PFSK-1 (cell line): ENCODE measurements at regions not wholly inside any gene's neighbourhood (a gene's known extent, or its start where the extent isn't known, plus 50 kb on each side); places are given as distances from the start of the nearest gene placed in this dataset.

ENCODE experiments used
- FOXP2 ChIP-seq: optimal IDR thresholded peaks from 2 replicates; pipeline ENCODE3; 2011; ENCODE audit warnings: borderline replicate concordance, control low read depth, inconsistent platforms; ENCODE audit not compliant: insufficient read depth; ENCODE audit errors: extremely low read length, extremely low read depth
- POLR2AphosphoS5 ChIP-seq: IDR thresholded peaks from 2 replicates; pipeline ENCODE4 v1.6.1; 2012; ENCODE audit warnings: low read depth, mild to moderate bottlenecking, control low read depth, low read length, moderate library complexity
- REST ChIP-seq, 2 experiments: IDR thresholded peaks; 2 replicates each; pipeline versions ENCODE4 v1.6.1 to v1.8.0; 2011 to 2012; ENCODE audit warnings: low read depth in 2 of 2, low read length in 2 of 2, control low read depth in 1 of 2, inconsistent platforms in 1 of 2, mild to moderate bottlenecking in 1 of 2, moderate library complexity in 1 of 2; ENCODE audit not compliant: insufficient read depth in 1 of 2
- SIN3A ChIP-seq: IDR thresholded peaks from 2 replicates; pipeline ENCODE4 v1.6.1; 2012; ENCODE audit warnings: mild to moderate bottlenecking, low read length, moderate library complexity, borderline replicate concordance; ENCODE audit not compliant: insufficient read depth
- TAF1 ChIP-seq: IDR thresholded peaks from 2 replicates; pipeline ENCODE4 v1.6.1; 2012; ENCODE audit warnings: low read length, control low read depth, borderline replicate concordance; ENCODE audit not compliant: insufficient read depth

GRCh38 chr15:66950114-66950513, 115.3 kb upstream of the SMAD3 start:
- TF ChIP-seq POLR2AphosphoS5 (no peak), FOXP2 (no peak), SIN3A (no peak), REST (IDR thresholded peaks at IDR 0.05; ENCODE audit: insufficient read depth in 1 of 2, low read depth in 2 of 2, low read length in 2 of 2) (no peak), TAF1 (no peak)

GRCh38 chr15:66951531-66952320, 113.7 kb upstream of the SMAD3 start:
- no peak for TF ChIP-seq TAF1

GRCh38 chr15:66952756-66953522, 112.5 kb upstream of the SMAD3 start:
- no peak for TF ChIP-seq FOXP2

GRCh38 chr15:66953523-66954229, 111.7 kb upstream of the SMAD3 start:
- TF ChIP-seq REST (IDR thresholded peaks at IDR 0.05; ENCODE audit: insufficient read depth in 1 of 2, low read depth in 2 of 2, low read length in 2 of 2) = no peak
- no peak for TF ChIP-seq FOXP2
- no peak for TF ChIP-seq POLR2AphosphoS5

GRCh38 chr15:66954601-66955000, 110.8 kb upstream of the SMAD3 start:
- no peak for TF ChIP-seq REST (IDR thresholded peaks at IDR 0.05; ENCODE audit: insufficient read depth in 1 of 2, low read depth in 2 of 2, low read length in 2 of 2)
- TF ChIP-seq POLR2AphosphoS5 = no peak
- TF ChIP-seq SIN3A = no peak
- no peak for TF ChIP-seq TAF1
- TF ChIP-seq FOXP2 = no peak

- no peak for TF ChIP-seq TAF1
- TF ChIP-seq FOXP2 = no peak
- no peak for TF ChIP-seq SIN3A
- no peak for TF ChIP-seq REST (IDR thresholded peaks at IDR 0.05; ENCODE audit: insufficient read depth in 1 of 2, low read depth in 2 of 2, low read length in 2 of 2)
- TF ChIP-seq POLR2AphosphoS5 = no peak
Observed at GRCh38 chr15:66955001-66955516, 110.3 kb upstream of the SMAD3 start.
